Left kidney (tissue), 1 donor: ENCODE measurements at regions not wholly inside any gene's neighbourhood (a gene's known extent, or its start where the extent isn't known, plus 50 kb on each side); places are given as distances from the start of the nearest gene placed in this dataset.
"Not testable (repeated sequence)": the region's sequence is repeated elsewhere in the genome, so short reads cannot be mapped to it uniquely, and the experiment has no call there.

Experiments used
- DNase-seq: peaks from one replicate; pipeline ENCODE4 v3.0.0-alpha.2; 2013

GRCh38 chr2:192524642-192525251 is 330.0 kb upstream of the TMEFF2 start:
- not testable (repeated sequence) for DNase-seq

GRCh38 chr2:192524214-192524613 is 329.5 kb upstream of the TMEFF2 start:
- DNase-seq = not testable (repeated sequence)

GRCh38 chr2:192515937-192516336 is 321.2 kb upstream of the TMEFF2 start:
- no peak for DNase-seq

GRCh38 chr2:192513575-192513974 is 318.8 kb upstream of the TMEFF2 start:
- DNase-seq = no peak

- DNase-seq = not testable (repeated sequence)
Observed at GRCh38 chr2:192507836-192508450, 313.2 kb upstream of the TMEFF2 start.

- peak; percentile 3 for DNase-seq
Observed at GRCh38 chr2:192500550-192501200, 305.9 kb upstream of the TMEFF2 start.

GRCh38 chr2:192499476-192499875 is 304.7 kb upstream of the TMEFF2 start:
- no peak for DNase-seq

GRCh38 chr2:192498747-192499146 is 304.0 kb upstream of the TMEFF2 start:
- DNase-seq = no peak

- DNase-seq = not testable (repeated sequence)
Observed at GRCh38 chr2:192488158-192488557, 293.4 kb upstream of the TMEFF2 start.

GRCh38 chr2:192487636-192488035 is 292.9 kb upstream of the TMEFF2 start:
- no peak for DNase-seq

GRCh38 chr2:192484903-192485302 is 290.2 kb upstream of the TMEFF2 start:
- DNase-seq = no peak

GRCh38 chr2:192480984-192481383 is 286.3 kb upstream of the TMEFF2 start:
- DNase-seq = no peak

GRCh38 chr2:192473331-192473730 is 278.6 kb upstream of the TMEFF2 start:
- no peak for DNase-seq

GRCh38 chr2:192471982-192472381 is 277.2 kb upstream of the TMEFF2 start:
- no peak for DNase-seq

GRCh38 chr2:192469612-192470011 is 274.9 kb upstream of the TMEFF2 start:
- DNase-seq = no peak

- DNase-seq = no peak
Observed at GRCh38 chr2:192467953-192468660, 273.4 kb upstream of the TMEFF2 start.

GRCh38 chr2:192465141-192465540 is 270.4 kb upstream of the TMEFF2 start:
- no peak for DNase-seq

- no peak for DNase-seq
Observed at GRCh38 chr2:192459422-192459821, 264.7 kb upstream of the TMEFF2 start.

- DNase-seq = no peak
Observed at GRCh38 chr2:192448881-192449280, 254.1 kb upstream of the TMEFF2 start.

- DNase-seq = no peak
Observed at GRCh38 chr2:192444286-192444838, 249.6 kb upstream of the TMEFF2 start.

GRCh38 chr2:192443831-192444230 is 249.1 kb upstream of the TMEFF2 start:
- no peak for DNase-seq

GRCh38 chr2:192438239-192438638 is 243.5 kb upstream of the TMEFF2 start:
- DNase-seq = no peak

- no peak for DNase-seq
Observed at GRCh38 chr2:192437653-192438052, 242.9 kb upstream of the TMEFF2 start.
